ENCODE measurements at regions not wholly inside any gene's neighbourhood (a gene's known extent, or its start where the extent isn't known, plus 50 kb on each side); places are given as distances from the start of the nearest gene placed in this dataset.

GRCh38 chr2:136436936-136437335 is 319.0 kb upstream of the CXCR4 start:
- TF ChIP-seq, protein P1, sequence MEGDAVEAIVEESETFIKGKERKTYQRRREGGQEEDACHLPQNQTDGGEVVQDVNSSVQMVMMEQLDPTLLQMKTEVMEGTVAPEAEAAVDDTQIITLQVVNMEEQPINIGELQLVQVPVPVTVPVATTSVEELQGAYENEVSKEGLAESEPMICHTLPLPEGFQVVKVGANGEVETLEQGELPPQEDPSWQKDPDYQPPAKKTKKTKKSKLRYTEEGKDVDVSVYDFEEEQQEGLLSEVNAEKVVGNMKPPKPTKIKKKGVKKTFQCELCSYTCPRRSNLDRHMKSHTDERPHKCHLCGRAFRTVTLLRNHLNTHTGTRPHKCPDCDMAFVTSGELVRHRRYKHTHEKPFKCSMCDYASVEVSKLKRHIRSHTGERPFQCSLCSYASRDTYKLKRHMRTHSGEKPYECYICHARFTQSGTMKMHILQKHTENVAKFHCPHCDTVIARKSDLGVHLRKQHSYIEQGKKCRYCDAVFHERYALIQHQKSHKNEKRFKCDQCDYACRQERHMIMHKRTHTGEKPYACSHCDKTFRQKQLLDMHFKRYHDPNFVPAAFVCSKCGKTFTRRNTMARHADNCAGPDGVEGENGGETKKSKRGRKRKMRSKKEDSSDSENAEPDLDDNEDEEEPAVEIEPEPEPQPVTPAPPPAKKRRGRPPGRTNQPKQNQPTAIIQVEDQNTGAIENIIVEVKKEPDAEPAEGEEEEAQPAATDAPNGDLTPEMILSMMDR (IDR thresholded peaks at IDR 0.05): no peak
- TF ChIP-seq REST (IDR thresholded peaks at IDR 0.05; ENCODE audit: insufficient read depth in 1 of 2, low read depth in 2 of 2, low read length in 1 of 2) (no peak), POLR2AphosphoS5 (IDR thresholded peaks at IDR 0.05; ENCODE audit: low read depth, low read length) (no peak)
